GM12875 (cell line): ENCODE measurements at regions not wholly inside any gene's neighbourhood (a gene's known extent, or its start where the extent isn't known, plus 50 kb on each side); places are given as distances from the start of the nearest gene placed in this dataset.

Experiments
- H3K4me3 ChIP-seq: one replicate; pipeline ENCODE4 v1.5.1; 2011; ENCODE audit warnings: low read depth, low read length, control low read depth
- TF ChIP-seq, protein P1 (sequence below): IDR thresholded peaks from 2 replicates; pipeline ENCODE4 v1.5.1; 2011; ENCODE audit warnings: low read depth, mild to moderate bottlenecking, control low read depth, inconsistent platforms, low read length, moderate library complexity, borderline replicate concordance; ENCODE audit not compliant: insufficient read depth

DNA sequence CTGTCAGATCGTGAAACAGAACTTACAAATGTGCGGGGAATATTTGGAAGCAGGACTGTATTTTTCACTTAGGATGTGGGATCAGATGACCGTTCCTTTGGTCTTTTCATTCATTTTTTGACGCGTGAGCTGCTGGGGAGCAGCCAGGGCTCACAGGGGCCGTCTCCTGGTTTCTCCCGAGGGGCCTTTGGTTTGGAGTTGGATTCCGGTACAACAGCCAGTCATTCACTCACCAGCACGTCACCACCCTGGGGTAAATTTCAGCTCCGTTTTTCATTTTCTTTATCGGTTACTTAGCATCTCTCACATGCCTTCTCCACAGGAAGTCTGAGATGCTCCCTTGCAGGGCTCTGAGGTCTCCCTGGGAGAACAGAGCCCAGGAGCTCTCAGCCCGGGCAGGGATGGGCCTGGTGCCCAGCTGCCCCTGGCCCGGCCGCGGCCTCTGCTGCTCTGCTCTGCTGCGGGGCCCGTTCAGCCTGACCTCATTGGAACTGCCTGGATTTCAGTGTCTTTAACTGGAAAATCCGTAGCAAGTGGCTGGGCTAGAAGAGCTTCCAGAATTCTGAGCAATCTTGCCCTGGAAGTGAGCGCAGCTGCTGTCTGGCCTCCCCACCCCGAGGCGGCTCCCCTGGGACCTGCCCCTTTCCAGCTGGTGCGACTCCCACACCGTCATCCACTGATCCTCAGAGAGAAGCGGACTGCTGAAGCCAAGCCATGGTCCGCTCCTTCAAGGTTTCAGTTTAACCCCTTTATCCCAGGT is 335.6 kb downstream of the EIPR1 start:
- TF ChIP-seq, protein P1, sequence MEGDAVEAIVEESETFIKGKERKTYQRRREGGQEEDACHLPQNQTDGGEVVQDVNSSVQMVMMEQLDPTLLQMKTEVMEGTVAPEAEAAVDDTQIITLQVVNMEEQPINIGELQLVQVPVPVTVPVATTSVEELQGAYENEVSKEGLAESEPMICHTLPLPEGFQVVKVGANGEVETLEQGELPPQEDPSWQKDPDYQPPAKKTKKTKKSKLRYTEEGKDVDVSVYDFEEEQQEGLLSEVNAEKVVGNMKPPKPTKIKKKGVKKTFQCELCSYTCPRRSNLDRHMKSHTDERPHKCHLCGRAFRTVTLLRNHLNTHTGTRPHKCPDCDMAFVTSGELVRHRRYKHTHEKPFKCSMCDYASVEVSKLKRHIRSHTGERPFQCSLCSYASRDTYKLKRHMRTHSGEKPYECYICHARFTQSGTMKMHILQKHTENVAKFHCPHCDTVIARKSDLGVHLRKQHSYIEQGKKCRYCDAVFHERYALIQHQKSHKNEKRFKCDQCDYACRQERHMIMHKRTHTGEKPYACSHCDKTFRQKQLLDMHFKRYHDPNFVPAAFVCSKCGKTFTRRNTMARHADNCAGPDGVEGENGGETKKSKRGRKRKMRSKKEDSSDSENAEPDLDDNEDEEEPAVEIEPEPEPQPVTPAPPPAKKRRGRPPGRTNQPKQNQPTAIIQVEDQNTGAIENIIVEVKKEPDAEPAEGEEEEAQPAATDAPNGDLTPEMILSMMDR: no peak
- no peak overlapping the region for H3K4me3 ChIP-seq

DNA sequence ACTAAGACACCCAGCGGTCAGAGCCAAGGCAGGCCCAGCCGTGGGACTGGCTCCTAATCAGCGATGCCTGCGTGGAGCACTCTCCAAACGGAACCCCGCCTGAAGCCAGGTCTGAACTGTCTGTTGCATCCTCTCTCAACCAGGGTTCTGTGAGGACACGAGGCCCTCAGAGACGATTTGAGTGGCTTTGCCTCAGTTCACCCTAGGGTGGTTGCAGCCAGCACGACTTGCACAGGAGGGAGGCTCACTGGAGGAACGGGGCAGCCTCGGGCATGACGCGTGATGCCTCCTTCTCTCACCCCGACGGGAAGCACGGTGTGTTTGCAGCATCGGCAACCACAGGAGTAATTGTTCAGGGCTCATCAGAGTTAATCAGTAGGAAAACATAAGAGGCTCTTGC is 336.4 kb downstream of the EIPR1 start:
- H3K4me3 ChIP-seq: no peak overlapping the region
- TF ChIP-seq, protein P1: no peak

DNA sequence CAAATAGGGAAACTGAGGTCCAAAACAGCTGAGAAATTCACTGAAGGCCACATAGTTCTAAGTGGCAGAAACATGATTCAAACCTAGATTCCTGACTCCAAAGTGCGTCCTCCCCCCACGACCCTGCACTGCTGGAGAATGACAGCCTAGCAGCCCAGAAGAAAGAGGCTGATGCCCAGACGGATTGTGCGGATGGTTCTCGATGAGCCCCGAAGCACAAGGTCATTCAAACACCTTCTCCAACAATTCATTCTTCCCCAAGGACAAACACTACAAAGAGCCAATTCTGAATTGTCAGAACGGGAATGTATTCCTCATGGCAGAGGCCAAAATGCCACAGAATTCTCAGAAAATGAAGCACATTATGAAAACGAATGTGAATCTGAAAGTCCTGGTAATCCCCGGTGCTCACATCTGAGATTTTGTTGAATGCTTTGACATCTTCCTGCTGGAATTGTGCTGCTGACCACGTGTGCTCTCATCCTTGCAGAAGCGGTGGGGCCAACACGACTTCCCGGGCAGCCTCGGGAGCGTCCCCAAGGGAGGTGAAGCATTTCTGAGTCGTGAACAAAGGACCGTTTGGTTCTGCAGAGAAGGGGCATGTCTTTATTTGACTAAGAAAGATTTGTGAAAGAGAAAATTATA is 337.0 kb downstream of the EIPR1 start:
- TF ChIP-seq, protein P1: no peak
- H3K4me3 ChIP-seq: no peak overlapping the region

DNA sequence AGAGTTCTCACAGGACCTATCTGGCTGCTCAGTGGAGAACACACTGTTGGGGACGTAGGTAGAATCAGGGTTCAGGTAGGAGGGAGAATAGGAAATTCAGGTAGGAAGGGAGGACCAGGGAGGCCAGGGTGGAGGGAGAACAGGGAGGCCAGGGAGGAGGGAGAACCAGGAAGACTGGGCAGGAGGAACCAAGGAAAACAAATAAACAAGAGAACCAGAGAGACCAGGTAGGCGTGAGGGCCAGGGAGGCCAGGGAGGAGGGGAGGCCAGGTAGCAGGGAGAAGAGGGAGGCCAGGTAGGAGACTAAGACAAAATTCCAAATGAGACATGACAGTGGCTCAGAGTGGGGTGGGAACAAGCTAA is 337.6 kb downstream of the EIPR1 start:
- H3K4me3 ChIP-seq: no peak overlapping the region
- TF ChIP-seq, protein P1: no peak

DNA sequence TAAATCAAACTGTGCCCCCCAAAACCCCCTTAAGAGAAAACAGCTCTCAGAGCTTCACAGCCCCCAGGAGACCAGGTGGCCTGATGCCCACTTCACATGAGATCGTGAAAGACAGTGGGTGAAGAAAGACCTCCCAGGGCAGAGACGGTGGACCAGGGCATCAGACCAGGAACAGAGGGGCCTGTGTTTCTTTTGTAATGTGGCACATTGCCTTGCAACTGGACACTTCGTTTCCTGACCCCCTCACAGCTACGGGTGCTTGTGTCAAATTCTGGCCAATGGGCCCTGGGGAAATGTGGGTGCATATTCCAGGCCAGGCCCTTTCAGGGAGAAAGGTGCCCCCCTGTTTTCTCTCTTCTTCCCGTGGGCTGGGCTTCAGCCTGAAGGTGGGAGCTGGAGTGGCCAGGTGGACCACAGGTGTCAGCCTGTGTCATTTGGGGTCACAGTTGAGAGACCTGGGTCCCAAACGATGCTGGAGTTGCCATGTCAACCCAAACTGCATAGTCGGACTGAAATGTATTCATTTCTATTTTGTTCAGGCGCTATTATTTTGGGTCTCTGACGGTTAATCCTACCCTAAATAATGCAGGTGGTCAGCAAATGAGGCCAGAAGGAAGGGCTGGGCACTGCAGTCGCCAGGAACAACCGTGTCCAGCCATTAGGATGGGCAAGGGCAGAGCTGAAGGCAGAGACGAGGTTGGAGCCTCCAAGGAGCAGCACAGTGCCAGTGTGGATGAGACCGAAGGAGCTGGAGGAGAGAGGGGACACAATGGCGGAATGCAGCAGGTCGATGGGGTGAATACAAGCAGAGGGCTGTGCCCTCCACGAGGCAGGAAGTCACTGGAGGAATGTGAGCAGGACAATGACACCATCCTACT is 338.2 kb downstream of the EIPR1 start:
- no peak overlapping the region for H3K4me3 ChIP-seq
- TF ChIP-seq, protein P1: no peak

DNA sequence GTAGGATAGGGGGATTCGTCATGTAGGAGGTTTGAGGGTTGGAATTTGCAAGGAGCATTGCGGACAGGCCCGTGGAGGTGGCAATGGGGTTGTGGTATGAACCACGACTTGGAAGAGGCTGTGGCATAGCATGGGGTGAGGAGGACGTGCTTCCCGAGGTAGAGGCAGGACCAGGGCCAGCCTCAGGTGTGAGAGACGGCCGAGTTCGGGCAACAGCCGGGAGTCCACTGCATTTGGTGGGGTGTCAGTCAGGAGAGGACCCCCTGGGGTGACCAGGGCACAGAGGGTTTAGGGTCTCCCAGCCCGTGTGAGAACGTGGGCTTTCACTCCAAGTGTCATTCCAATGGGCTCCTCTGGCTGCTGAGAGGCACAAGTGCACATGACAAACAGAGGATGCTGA is 339.0 kb downstream of the EIPR1 start:
- TF ChIP-seq, protein P1: no peak
- no peak overlapping the region for H3K4me3 ChIP-seq
